Liver (tissue), 8 donors: ENCODE measurements at regions not wholly inside any gene's neighbourhood (a gene's known extent, or its start where the extent isn't known, plus 50 kb on each side); places are given as distances from the start of the nearest gene placed in this dataset.

ENCODE experiments used
- DNase-seq: peaks from one replicate; pipeline ENCODE4 v3.0.0-alpha.2; 2017; ENCODE audit warnings: low spot score
- H3K27ac ChIP-seq, 2 donors: one replicate each; pipeline ENCODE4 v1.7.0; 2013; ENCODE audit warnings: inconsistent platforms in 2 of 2, low read length in 2 of 2, control low read depth in 1 of 2, low read depth in 1 of 2, mild to moderate bottlenecking in 1 of 2
- H3K27me3 ChIP-seq, 4 donors: one replicate each; pipeline versions ENCODE4 v1.6.1 to v1.7.0; 2013; ENCODE audit warnings: low read length in 3 of 4, inconsistent platforms in 1 of 4, mild to moderate bottlenecking in 1 of 4, moderate library complexity in 1 of 4; ENCODE audit not compliant: control insufficient read depth in 4 of 4, insufficient read depth in 4 of 4
- H3K36me3 ChIP-seq, 4 donors: one replicate each; pipeline versions ENCODE4 v1.6.1 to v1.7.0; 2013; ENCODE audit warnings: low read length in 3 of 4, mild to moderate bottlenecking in 3 of 4, low read depth in 1 of 4, moderate library complexity in 1 of 4; ENCODE audit not compliant: control insufficient read depth in 4 of 4, insufficient read depth in 3 of 4
- H3K4me1 ChIP-seq, 4 donors: one replicate each; pipeline versions ENCODE4 v1.6.1 to v1.7.0; 2013; ENCODE audit warnings: low read length in 3 of 4, mild to moderate bottlenecking in 3 of 4, moderate library complexity in 1 of 4; ENCODE audit not compliant: control insufficient read depth in 4 of 4, insufficient read depth in 4 of 4
- H3K4me3 ChIP-seq, 3 donors: one replicate each; pipeline versions ENCODE4 v1.6.1 to v1.7.0; 2013; ENCODE audit warnings: low read length in 3 of 3, control low read depth in 1 of 3, low read depth in 1 of 3, mild to moderate bottlenecking in 1 of 3
- H3K9ac ChIP-seq, 2 donors: one replicate each; pipeline ENCODE4 v1.7.0; 2013; ENCODE audit warnings: low read length in 2 of 2, mild to moderate bottlenecking in 2 of 2, moderate library complexity in 2 of 2, control low read depth in 1 of 2, low read depth in 1 of 2
- H3K9me3 ChIP-seq, 4 donors: one replicate each; pipeline versions ENCODE4 v1.6.1 to v1.7.0; 2013; ENCODE audit warnings: low read length in 3 of 4; ENCODE audit not compliant: control insufficient read depth in 4 of 4
- ATF3 ChIP-seq: IDR thresholded peaks from 2 replicates; pipeline ENCODE4 v1.6.1; 2016; ENCODE audit warnings: antibody characterized with exemption
- CTCF ChIP-seq: fragments of 150-350 bp; IDR thresholded peaks from 2 replicates; pipeline ENCODE4 v1.5.1; 2017; ENCODE audit warnings: improper control_type of control experiment, low read depth, low read length; ENCODE audit not compliant: missing input control
- EGR1 ChIP-seq, 2 donors: IDR thresholded peaks; 2 replicates each; pipeline ENCODE4 v1.6.1; 2016 to 2018; ENCODE audit warnings: antibody characterized with exemption in 2 of 2, low read depth in 2 of 2
- FOXA1 ChIP-seq: IDR thresholded peaks from 2 replicates; pipeline ENCODE4 v1.6.1; 2016; ENCODE audit warnings: antibody characterized with exemption
- FOXA2 ChIP-seq: IDR thresholded peaks from 2 replicates; pipeline ENCODE4 v1.6.1; 2016; ENCODE audit warnings: antibody characterized with exemption
- GABPA ChIP-seq, 2 donors: IDR thresholded peaks in 1 of 2; conservative IDR thresholded peaks in 1 of 2; 2 replicates each; pipeline ENCODE4 v1.6.1; 2016; ENCODE audit warnings: antibody characterized with exemption in 2 of 2, mild to moderate bottlenecking in 1 of 2, moderate library complexity in 1 of 2
- HNF4A ChIP-seq, 2 donors: conservative IDR thresholded peaks; 2 replicates each; pipeline ENCODE4 v1.6.1; 2016; ENCODE audit warnings: antibody characterized with exemption in 2 of 2, mild to moderate bottlenecking in 2 of 2
- HNF4G ChIP-seq: IDR thresholded peaks from 2 replicates; pipeline ENCODE4 v1.6.1; 2016; ENCODE audit warnings: antibody characterized with exemption
- JUND ChIP-seq, 2 donors: IDR thresholded peaks; 2 replicates each; pipeline ENCODE4 v1.6.1; 2016; ENCODE audit warnings: antibody characterized with exemption in 2 of 2
- NR2F2 ChIP-seq: IDR thresholded peaks from 2 replicates; pipeline ENCODE4 v1.6.1; 2016; ENCODE audit warnings: antibody characterized with exemption
- RAD21 ChIP-seq, 2 donors: IDR thresholded peaks; 2 replicates each; pipeline ENCODE4 v1.6.1; 2016; ENCODE audit warnings: antibody characterized with exemption in 2 of 2, mild to moderate bottlenecking in 2 of 2
- REST ChIP-seq: IDR thresholded peaks from 2 replicates; pipeline ENCODE4 v1.6.1; 2016; ENCODE audit warnings: antibody characterized with exemption, mild to moderate bottlenecking
- RXRA ChIP-seq, 2 donors: IDR thresholded peaks; 2 replicates each; pipeline ENCODE4 v1.6.1; 2017 to 2018; ENCODE audit warnings: antibody characterized with exemption in 2 of 2, mild to moderate bottlenecking in 1 of 2
- SP1 ChIP-seq: IDR thresholded peaks from 2 replicates; pipeline ENCODE4 v1.6.1; 2018; ENCODE audit warnings: antibody characterized with exemption, mild to moderate bottlenecking
- TAF1 ChIP-seq: conservative IDR thresholded peaks from 2 replicates; pipeline ENCODE4 v1.6.1; 2016; ENCODE audit warnings: antibody characterized with exemption, mild to moderate bottlenecking
- YY1 ChIP-seq: IDR thresholded peaks from 2 replicates; pipeline ENCODE4 v1.6.1; 2016; ENCODE audit warnings: antibody characterized with exemption, mild to moderate bottlenecking
- WGBS: extraction: QIAGEN DNeasy Blood & Tissue Kit; methylation state at CpG from one replicate; pipeline ENCODE4 v1.1.7; 2013; 5-methylcytosine and 5-hydroxymethylcytosine counted together
- TF ChIP-seq, protein P1 (sequence below): IDR thresholded peaks from 2 replicates; pipeline ENCODE4 v1.6.1; 2016; ENCODE audit warnings: antibody characterized with exemption
- TF ChIP-seq, protein P2 (sequence below): IDR thresholded peaks from 2 replicates; pipeline ENCODE4 v1.6.1; 2016; ENCODE audit warnings: antibody characterized with exemption
- donor health status: healthy.
- donor health status: healthy.
- donor health status: healthy.
- donor health status: healthy.
- donor health status: healthy.

DNA sequence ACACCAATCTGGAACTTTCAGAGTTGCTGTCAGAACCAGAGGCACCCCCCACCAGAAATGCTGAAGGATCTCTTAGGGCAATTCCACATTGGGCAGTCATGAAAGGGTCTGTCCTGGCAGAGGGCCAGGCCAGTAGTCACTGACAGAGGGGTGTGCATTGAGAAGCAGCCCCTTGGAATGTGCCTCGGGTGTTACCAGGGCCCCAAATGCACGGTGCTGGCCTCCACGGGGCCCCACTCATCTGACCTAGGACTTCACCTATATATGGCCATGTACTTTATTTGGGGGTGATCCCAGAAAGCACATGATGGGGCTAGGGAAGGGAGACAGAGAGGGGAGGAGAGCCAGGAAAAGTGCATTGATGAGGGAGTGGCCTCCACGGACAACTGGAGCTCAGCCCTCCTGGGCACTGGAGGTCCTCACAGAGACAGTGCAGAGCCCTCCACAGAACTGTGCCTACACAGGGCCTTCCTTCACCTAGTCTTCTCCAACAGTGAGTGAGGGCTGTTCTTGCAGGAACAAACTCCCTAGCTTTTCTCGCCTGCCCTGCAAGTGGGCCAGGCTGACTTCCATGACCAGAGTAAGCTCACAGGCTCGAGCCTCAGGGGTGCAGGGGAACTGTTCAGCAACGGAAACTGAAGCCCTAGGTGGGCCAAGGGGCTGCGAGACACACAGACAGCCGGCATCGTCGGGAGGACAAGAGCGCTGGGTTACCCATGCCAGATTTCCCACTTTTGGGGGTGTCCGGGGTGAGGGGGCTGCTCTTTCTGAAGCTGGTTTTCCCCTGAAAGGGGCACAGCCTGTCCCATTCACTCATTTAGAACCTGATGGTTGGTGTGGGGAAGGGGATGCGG lies 136.2 kb downstream of the HMX1 start:
- DNase-seq, result no peak
- no peaks in the 10 kb centered on the region for H3K36me3 ChIP-seq
- H3K4me3 ChIP-seq, result no peak overlapping the region
- no peak overlapping the region for H3K9ac ChIP-seq
- 78% methylated on average over 14 of the region's 14 CpGs for WGBS
- H3K27me3 ChIP-seq, result no peaks in the 10 kb centered on the region
- TF ChIP-seq HNF4G, result no peak
- no peak for TF ChIP-seq FOXA2
- no peak for TF ChIP-seq GABPA (IDR thresholded peaks at IDR 0.05 in 1 of 2, conservative IDR thresholded peaks at IDR 0.05 in 1 of 2)
- TF ChIP-seq SP1, result no peak
- no peak for TF ChIP-seq JUND (IDR thresholded peaks at IDR 0.05)
- no peak for TF ChIP-seq RAD21 (IDR thresholded peaks at IDR 0.05)
- TF ChIP-seq REST, result no peak
- no peak for TF ChIP-seq CTCF
- TF ChIP-seq HNF4A (conservative IDR thresholded peaks at IDR 0.05), result no peak
- TF ChIP-seq TAF1, result no peak
- no peak for TF ChIP-seq YY1
- TF ChIP-seq FOXA1, result no peak
- no peak for TF ChIP-seq RXRA (IDR thresholded peaks at IDR 0.05)
- H3K4me1 ChIP-seq, result no peaks in the 10 kb centered on the region
- peaks cover 0 to 4% (median 0%) of the 10 kb centered on the region in 4 donors for H3K9me3 ChIP-seq
- H3K27ac ChIP-seq, result no peak overlapping the region

DNA sequence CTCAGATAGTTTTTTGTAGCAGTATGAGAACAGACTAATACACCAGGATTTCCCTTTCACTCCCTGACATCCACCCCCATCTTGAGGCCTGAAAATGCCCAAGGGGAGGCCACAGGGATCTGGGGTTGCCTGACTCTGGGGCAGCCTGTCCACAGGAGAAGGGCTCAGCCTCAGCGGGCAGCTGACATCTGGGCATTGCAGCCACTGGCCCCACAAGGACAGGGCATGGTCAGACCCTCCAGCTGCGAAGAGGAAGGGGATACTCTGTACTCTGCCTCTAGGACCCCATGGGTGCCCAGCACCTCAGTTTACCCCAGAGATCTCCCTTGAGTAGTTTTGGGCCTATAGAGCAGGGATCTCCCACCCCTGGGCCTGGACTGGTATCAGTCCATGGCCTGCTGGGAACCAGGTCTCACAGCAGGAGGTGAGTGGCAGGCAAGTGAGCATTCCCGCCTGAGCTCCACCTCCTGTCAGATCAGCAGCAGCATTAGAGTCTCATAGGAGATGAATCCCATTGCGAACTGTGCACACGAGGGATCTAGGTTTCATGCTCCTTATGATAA lies 138.9 kb downstream of the HMX1 start:
- no peaks in the 10 kb centered on the region for H3K27me3 ChIP-seq
- DNase-seq, result no peak
- no peak overlapping the region for H3K27ac ChIP-seq
- H3K9me3 ChIP-seq, result peaks cover 0 to 4% (median 0%) of the 10 kb centered on the region in 4 donors
- WGBS, result 90% methylated on average over 5 of the region's 5 CpGs
- no peaks in the 10 kb centered on the region for H3K36me3 ChIP-seq
- H3K4me1 ChIP-seq, result no peaks in the 10 kb centered on the region
- H3K4me3 ChIP-seq, result no peak overlapping the region
- H3K9ac ChIP-seq, result no peak overlapping the region
- TF ChIP-seq, protein P1, sequence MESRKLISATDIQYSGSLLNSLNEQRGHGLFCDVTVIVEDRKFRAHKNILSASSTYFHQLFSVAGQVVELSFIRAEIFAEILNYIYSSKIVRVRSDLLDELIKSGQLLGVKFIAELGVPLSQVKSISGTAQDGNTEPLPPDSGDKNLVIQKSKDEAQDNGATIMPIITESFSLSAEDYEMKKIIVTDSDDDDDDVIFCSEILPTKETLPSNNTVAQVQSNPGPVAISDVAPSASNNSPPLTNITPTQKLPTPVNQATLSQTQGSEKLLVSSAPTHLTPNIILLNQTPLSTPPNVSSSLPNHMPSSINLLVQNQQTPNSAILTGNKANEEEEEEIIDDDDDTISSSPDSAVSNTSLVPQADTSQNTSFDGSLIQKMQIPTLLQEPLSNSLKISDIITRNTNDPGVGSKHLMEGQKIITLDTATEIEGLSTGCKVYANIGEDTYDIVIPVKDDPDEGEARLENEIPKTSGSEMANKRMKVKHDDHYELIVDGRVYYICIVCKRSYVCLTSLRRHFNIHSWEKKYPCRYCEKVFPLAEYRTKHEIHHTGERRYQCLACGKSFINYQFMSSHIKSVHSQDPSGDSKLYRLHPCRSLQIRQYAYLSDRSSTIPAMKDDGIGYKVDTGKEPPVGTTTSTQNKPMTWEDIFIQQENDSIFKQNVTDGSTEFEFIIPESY, result no peak
- TF ChIP-seq NR2F2 (no peak), HNF4A (conservative IDR thresholded peaks at IDR 0.05) (no peak), EGR1 (IDR thresholded peaks at IDR 0.05; ENCODE audit: low read depth in 2 of 2) (no peak), CTCF (no peak), SP1 (no peak), ATF3 (no peak), HNF4G (no peak)
- TF ChIP-seq, protein P2, sequence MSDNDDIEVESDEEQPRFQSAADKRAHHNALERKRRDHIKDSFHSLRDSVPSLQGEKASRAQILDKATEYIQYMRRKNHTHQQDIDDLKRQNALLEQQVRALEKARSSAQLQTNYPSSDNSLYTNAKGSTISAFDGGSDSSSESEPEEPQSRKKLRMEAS, result no peak
